CD4-positive, alpha-beta T cell treated with Interleukin-17A for 1 hour (primary cell): ENCODE measurements at regions not wholly inside any gene's neighbourhood (a gene's known extent, or its start where the extent isn't known, plus 50 kb on each side); places are given as distances from the start of the nearest gene placed in this dataset.
A peak's percentile ranks its signal among the peaks of the same experiment; 100 is the strongest.

Source experiments
- DNase-seq: peaks from one replicate; pipeline ENCODE4 v3.0.0-alpha.2; 2020

DNA sequence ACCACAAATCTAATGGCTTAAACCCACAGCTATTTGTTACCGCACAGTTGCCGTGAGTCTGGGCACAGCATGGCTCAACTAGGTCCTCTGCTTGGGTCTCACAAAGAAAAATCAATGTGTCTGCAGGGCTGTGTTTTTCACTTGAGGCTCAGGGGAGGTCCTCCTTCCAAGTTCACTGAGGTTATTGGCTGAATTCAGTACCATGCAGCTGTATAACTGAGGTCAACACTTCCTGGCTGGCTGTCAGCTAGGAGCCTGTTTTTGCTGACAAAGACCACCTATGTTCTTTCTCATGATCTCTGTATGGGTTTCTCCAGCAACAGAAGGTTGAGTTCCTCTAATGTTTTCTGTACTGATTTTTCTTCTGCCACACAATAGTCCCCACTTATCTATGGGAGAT is 736.7 kb upstream of the PRKX start:
- DNase-seq, result no peak

GRCh38 chrX:4435905-4436304 is 722.5 kb upstream of the PRKX start:
- no peak for DNase-seq

DNA sequence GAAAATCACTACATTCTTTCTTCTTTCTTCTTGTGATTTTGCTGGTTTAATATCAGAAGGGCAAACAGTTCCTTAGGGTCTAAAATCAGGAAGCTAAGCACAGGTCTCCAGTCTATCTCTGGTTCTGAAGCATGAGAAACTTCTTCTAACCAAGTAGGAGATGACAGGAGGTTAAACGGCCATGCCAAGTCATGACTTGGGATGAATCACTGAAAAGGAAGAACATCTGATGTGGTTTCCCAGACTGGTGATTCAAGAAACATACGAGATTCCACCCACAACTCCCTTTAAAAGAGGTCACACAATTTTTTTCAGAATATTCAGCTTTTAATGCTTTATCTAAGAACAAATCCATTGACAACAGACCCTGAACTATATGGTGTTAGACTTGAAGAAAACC is 684.0 kb upstream of the PRKX start:
- no peak for DNase-seq

- DNase-seq, result no peak
Measured at GRCh38 chrX:4382273-4382672, 668.8 kb upstream of the PRKX start.

DNA sequence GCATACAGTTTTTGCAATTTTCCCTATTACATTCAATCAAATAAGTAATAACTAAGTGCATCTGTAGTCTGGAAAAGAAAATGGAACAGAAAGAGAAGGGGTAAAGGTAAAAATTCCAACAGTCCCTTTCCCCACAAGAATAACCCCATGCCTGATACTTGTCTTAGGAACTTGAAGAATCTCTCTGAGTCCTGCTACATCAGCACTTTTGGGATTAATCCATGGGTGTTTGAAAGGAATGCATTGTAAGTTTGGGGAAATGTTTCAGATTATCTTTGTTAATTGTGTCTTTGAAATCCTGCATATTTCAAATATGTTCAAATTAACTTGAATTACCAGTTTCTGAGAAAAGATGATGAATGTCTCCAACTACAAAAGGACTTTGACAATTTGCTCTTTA is 667.3 kb upstream of the PRKX start:
- DNase-seq, result no peak

DNA sequence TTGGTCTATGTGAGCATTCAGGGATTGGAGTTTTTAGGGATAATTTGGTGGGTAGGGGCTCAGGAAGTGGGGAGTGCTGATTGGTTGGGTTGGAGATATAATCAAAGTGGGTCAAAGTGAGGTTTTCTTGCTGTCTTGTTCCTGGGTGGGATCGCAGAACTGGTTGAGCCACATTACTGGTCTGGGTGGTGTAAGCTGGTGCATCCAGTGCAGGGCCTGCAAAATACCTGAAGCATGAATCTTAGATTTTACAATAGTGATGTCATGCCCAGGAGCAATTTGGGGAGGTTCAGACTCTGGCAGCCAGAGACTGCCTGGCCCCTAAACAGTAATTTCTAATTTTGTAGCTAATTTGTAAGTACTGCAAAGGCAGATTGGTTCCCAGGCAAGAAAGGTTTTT is 665.6 kb upstream of the PRKX start:
- DNase-seq, result no peak

GRCh38 chrX:4373791-4374190 is 660.3 kb upstream of the PRKX start:
- DNase-seq, result no peak

DNA sequence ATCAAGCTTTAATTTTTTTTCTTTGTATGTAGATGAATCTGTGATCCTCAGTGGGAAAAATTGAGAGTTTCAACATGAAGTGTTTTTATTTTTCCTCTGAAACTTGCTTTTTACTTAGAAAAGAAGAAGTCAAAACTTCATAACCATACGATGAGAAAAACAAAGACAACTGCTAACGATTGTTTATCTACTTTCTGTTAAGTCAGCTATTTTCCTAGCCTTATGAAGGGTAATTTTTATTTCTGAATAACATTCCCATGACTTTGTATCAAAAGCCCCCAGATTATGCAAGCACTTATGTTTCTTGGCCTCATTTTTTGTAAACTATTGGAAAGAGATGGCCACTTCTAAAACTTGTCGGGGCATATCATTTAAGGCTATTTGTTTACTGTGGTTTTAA is 645.1 kb upstream of the PRKX start:
- DNase-seq, result no peak

DNA sequence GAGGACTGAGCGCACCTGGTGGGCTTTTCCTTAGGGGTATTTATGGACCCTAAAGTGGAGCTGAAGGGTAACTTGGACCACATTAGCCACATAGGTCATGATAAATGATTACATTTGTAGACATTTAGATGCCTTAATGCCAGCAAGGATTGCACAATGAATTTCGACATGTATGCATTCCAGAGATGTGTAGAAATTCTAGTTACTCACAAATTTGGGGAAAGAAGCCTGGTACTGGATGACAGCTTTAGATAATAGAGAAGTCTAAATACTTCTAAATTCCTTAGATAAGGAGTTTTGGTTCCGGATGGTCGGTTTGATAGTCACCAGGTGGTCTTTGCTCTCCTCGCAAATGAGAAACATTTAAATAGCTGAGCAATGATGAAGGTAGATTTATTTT is 609.5 kb upstream of the PRKX start:
- no peak for DNase-seq

GRCh38 chrX:4320436-4320947 is 607.0 kb upstream of the PRKX start:
- no peak for DNase-seq

DNA sequence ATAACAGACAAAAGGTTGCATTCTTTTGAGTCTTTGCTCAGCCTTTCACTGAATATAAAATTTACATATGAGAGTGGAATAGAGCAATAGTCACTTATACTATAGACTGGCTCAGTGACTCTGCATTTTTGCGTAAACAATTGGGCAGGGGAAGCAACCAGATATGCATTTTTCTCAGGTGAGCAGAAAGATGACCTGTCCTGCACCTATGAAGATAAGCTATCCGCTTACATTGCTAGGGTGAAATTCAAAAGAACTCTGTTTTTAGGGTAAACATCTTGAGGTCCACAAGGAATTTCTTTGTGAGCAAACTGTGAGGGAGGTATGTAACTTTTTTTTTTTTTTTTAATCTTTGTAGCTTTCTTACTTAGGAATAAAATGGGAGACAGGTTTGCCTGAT is 602.4 kb upstream of the PRKX start:
- DNase-seq, result no peak

- DNase-seq, result no peak
Measured at GRCh38 chrX:4314586-4314985, 601.1 kb upstream of the PRKX start.

GRCh38 chrX:4277122-4277521 is 563.7 kb upstream of the PRKX start:
- no peak for DNase-seq

DNA sequence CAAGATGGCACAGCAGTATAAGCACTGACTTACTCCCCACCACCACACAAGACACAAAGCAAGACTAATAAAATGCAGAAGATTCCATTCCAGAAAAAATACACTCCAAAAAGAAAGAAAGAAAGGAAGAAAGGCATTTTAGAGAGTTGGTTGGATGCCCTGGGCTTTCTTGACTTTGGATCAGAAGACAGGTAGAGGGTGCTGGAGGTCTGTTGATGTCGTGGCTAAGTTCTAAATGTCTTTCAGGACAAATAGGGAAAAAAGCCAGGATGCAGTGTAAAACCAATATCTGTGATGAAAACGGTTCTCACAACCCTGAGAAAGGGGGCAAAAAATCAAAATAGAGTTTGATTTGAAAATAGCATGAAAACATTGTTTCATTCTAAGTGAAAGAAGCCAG is 555.2 kb upstream of the PRKX start:
- no peak for DNase-seq

DNA sequence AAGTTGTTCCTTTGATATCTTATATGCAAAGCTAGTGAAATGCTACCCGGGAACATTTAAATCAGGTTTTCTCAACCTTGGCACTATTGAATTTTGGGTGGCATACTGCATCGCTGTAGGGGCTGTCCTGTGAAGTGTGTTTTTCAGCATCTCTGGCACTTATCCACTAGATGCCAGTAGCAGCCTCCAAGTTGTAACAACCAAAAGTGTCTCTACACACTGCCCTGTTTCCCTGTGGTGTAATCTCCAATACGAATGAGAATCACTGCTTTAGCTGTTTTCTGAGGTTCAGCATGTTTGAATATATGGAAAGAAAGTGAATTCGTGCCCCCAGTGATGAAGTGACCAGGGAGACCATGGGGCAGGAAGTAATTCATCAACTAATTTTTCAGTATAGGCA is 551.6 kb upstream of the PRKX start:
- DNase-seq, result no peak

DNA sequence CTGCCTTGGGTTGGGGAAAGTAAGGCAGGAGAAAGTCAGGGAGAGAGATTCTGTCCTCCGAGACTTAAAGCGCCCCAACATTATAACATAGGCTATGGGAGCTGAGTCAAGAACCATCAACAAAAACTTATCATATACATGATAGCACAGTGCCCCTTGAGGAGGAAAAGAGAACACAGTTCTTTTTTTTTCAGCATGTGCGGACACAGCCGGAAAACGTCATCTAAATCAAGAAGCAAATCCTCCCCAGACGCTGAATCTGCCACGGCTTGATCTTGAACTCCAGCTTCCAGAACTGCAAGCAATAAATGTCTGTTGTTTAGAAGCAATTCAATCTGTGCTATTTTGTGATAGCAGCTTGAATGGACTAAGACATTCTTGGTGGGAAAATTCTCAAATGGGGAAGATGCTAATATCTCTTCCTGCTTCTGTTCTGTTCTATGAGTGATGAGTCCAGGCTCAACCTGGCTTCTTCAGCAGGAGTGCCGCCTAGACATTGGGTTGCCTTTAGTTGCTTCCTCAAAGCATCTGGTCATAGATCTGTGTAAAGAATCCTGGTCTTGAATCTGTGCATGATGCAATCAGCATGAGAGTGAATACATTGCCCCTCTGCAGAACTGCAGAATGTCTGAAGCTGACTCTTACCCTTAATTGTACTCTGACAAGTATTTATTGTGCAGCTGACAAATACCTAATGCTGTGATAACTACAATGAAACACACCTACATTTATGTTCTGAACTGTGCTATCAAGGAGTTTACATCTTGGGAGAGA is 549.8 kb upstream of the PRKX start:
- DNase-seq, result no peak

DNA sequence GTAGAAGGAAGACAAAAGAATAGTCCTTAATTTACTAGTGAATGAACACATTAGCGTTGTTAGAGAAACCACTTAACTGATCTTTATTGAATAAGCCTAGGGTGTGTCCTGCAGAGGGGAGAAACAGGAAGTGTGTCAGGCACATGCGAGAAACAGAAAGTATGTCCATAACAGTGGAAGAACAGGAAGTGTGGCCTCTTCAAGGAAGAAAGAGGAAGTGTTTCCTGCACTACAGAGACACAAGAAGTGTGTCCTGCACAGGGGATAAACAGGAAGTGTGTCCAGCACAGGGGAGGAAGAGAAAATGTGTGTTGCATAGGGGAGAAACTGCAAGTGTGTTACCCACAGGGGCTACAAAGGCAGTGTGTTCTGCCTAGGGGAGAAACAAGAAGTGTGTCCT is 539.6 kb upstream of the PRKX start:
- DNase-seq, result no peak

GRCh38 chrX:4249401-4249800 is 536.0 kb upstream of the PRKX start:
- DNase-seq, result no peak

DNA sequence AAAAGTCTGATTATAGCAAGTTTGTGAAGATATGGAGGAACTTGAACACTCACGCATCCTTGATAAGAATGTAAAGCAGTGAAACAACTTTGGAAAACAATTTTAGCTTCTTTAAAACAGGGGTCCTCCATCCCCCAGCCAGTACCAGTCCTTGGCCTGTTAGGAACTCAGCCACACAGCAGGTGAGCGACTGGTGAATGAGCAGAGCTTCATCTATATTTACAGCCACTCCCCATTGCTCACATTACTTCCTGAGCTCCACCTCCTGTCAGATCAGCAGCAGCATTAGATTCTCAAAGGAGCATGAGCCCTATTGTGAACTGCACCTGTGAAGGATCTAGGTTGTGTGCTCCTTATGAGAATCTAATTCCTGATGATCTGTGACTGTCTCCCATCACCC is 530.3 kb upstream of the PRKX start:
- DNase-seq, result no peak

DNA sequence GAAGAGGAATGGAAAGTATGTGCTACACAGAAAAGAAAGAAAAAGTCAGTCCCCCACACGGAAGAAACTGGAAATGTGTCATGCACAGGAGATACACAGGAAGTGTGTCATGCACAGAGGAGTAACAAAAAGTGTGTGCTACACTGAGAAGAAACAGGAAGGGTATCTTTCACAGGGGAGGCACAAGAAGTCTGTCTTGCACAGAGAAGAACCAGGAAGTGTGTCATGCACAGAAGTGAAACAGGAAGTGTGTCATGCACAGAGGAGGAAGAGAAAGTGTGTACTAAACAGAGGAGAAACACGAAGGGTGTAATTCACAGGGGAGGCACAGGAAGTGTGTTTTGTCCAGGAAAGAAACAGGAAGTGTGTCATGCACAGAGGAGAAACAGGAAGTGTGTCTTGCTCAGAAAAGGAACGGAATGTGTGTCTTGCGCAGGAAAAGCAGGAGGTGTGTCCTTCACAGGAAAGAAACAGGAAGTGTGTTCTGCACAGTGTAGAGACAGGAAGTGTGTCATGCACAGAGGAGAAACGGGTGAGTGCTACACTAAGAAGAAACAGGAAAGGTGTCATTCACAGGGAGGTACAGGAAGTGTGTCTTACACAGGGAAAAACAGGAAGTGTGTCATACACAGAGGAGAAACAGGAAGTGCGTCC is 527.2 kb upstream of the PRKX start:
- DNase-seq, result peak; percentile 22

GRCh38 chrX:4239650-4240540 is 526.4 kb upstream of the PRKX start:
- DNase-seq, result no peak

DNA sequence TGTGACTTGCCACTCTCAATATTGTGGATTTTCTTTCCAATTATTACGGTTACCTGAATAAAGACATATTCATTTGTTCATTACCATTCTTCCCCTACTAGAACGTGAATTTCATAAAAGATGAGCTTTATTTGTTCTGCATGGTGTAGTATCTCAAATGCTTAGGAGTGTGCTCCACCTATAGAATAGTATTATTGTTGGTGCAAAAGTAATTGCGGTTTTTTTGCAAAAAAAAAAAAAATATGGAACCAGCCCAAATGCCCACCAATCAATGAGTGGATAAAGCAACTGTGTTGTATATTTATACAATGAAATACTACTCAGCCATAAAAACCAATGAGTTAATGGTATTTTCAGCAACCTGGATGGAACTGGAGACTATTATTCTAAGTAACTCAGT is 525.5 kb upstream of the PRKX start:
- DNase-seq, result no peak

- no peak for DNase-seq
Measured at GRCh38 chrX:4225086-4225485, 511.6 kb upstream of the PRKX start.

GRCh38 chrX:4206941-4207340 is 493.5 kb upstream of the PRKX start:
- no peak for DNase-seq
